VCaP (cell line): ENCODE measurements at regions not wholly inside any gene's neighbourhood (a gene's known extent, or its start where the extent isn't known, plus 50 kb on each side); places are given as distances from the start of the nearest gene placed in this dataset.

Experiments used
- H3K27ac ChIP-seq: fragments of 450-650 bp; 2 replicates; pipeline ENCODE4 v1.5.1; 2017
- CTCF ChIP-seq: fragments of 450-650 bp; conservative IDR thresholded peaks from 2 replicates; pipeline ENCODE4 v1.5.1; 2017; ENCODE audit warnings: mild to moderate bottlenecking, moderate library complexity

DNA sequence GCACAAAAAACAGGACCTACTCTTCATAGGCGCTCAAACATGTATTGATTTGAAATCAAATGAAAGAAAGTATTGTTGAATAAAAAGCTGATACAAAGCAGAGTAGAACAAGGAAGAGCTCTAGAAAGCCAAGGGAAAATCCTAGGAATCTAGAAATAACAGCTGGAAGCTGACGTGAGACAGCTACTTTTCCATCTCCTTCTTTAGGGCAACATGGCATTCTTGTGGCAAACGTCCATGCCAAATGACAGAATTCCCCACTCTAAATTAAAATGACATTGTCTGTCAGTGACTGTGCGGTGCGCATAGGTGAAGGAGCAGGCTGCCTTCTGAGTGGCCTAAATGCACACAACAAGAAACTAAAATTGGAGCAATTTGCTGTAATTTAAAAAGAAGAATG is 557.4 kb downstream of the SOX11 start:
- no peak overlapping the region for H3K27ac ChIP-seq
- TF ChIP-seq CTCF: no peak

GRCh38 chr2:6254441-6254840 is 562.3 kb downstream of the SOX11 start:
- no peak for TF ChIP-seq CTCF
- H3K27ac ChIP-seq: no peak overlapping the region

GRCh38 chr2:6264198-6264597 is 572.0 kb downstream of the SOX11 start:
- no peak for TF ChIP-seq CTCF
- no peak overlapping the region for H3K27ac ChIP-seq

DNA sequence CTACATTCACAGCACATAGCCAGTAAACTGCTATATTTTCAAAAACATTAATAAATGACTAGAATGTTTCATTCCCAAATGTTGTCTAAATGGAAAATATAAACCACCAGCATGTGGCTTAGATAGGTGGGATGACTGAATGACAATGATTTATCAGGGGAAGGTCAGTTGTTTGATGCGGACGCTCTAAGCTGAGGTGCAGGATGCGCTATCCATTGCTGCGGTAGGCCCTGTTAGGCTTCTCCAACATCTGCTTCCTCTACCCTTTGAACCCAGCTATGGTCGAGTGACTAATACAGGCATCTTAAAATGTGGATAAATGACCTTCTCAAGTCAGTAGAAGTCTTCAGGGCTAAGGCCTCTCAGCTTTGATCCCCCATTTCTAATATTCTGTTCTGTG is 584.2 kb downstream of the CMPK2 start:
- TF ChIP-seq CTCF: no peak
- H3K27ac ChIP-seq: no peak overlapping the region

DNA sequence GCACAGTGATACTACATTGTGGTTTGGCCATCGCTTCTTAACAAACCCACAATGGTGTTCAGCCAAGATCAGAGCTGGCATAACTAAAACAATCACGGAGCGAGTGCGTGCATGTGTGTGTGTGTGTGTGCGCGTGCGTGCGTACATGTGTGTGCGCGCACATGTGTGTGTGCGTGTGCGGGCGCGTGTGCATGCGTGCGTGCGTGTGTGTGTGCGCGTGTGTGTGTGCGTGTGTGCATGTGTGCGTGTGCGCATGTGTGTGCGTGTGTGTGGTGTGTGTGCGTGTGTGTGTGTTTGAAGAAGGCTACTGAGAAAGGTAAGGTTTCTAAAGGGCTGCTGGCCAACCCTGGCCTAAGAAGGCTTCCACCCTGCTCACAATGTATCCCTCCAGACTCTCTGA is 582.4 kb downstream of the CMPK2 start:
- no peak overlapping the region for H3K27ac ChIP-seq
- no peak for TF ChIP-seq CTCF

DNA sequence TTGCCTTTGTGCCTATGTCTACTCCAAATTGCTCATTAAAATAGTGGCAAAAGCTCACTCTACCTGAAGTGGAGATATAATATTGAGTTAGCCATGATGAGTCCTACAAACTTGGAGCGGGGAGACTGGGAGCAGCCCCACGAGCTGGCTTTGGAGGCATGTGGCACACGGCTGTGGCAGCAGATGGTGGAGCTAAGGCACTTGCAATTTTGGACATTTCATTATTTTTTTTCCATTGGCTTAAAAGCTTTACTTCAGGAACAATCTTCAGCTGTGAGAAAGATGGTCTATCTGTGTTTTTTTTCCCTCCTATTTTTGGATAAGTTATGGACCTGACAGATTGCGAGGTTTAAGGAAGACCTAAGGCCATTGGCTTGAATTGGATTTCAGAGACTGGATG is 578.3 kb downstream of the CMPK2 start:
- no peak for TF ChIP-seq CTCF
- no peak overlapping the region for H3K27ac ChIP-seq

GRCh38 chr2:6288791-6289190 is 576.9 kb downstream of the CMPK2 start:
- H3K27ac ChIP-seq: no peak overlapping the region

More at GRCh38 chr2:6288791-6289190, 576.9 kb downstream of the CMPK2 start:
- TF ChIP-seq CTCF: no peak
